Muscle layer of duodenum (tissue), 2 donors: ENCODE measurements at regions not wholly inside any gene's neighbourhood (a gene's known extent, or its start where the extent isn't known, plus 50 kb on each side); places are given as distances from the start of the nearest gene placed in this dataset.

Source experiments
- H3K27ac ChIP-seq: one replicate; pipeline ENCODE4 v1.7.0; 2013; ENCODE audit warnings: mild to moderate bottlenecking, low read length
- H3K27me3 ChIP-seq: one replicate; pipeline ENCODE4 v1.7.0; 2013; ENCODE audit warnings: low read depth, mild to moderate bottlenecking, control low read depth, low read length
- H3K36me3 ChIP-seq, 2 donors: one replicate each; pipeline ENCODE4 v1.7.0; 2013; ENCODE audit warnings: low read length in 2 of 2, control low read depth in 1 of 2, mild to moderate bottlenecking in 1 of 2; ENCODE audit not compliant: insufficient read depth in 2 of 2, control insufficient read depth in 1 of 2
- H3K4me1 ChIP-seq, 2 donors: one replicate each; pipeline ENCODE4 v1.7.0; 2013; ENCODE audit warnings: low read length in 2 of 2, mild to moderate bottlenecking in 2 of 2, control low read depth in 1 of 2, moderate library complexity in 1 of 2; ENCODE audit not compliant: insufficient read depth in 2 of 2, control insufficient read depth in 1 of 2
- H3K4me3 ChIP-seq, 2 donors: one replicate each; pipeline ENCODE4 v1.7.0; 2013; ENCODE audit warnings: low read length in 2 of 2, low read depth in 1 of 2, mild to moderate bottlenecking in 1 of 2
- H3K9me3 ChIP-seq, 2 donors: one replicate each; pipeline ENCODE4 v1.7.0; 2013; ENCODE audit warnings: low read length in 2 of 2, control low read depth in 1 of 2, mild to moderate bottlenecking in 1 of 2; ENCODE audit not compliant: control insufficient read depth in 1 of 2
- donor health status: healthy.

DNA sequence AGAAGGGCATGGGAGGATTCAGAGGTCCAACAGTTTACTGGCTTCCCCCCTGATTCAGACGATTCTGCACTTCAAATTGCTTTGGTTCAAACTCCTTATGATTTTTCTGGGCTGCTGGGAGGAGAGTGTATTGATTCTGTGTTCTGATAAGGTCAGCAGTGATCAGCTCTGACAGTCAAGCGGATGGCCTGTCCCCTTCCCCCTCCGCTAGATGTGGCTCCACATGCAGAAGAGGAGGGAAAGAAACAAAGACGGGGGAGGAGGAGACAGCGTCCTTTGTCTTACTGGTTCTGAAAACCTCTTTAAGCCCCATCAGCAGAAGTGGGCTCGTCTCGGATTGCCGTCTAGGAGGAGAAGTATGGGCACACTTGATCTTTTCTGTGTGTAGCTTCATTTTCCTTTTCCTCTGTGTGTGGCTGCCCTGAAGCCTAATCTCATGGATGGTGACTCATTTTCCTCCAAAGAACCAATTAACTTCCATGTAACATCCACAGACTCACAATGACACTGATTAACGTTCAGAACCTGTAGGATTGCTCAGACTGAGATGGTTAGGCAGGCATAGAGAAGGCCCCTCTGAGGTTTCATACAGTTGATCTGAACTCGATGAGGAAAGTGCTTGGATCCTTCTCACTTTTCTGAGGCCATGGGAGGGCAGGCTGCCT is 162.4 kb upstream of the PPP2R3A start:
- H3K27ac ChIP-seq: no peak overlapping the region
- H3K4me3 ChIP-seq: no peak overlapping the region
- H3K4me1 ChIP-seq: no peaks in the 10 kb centered on the region
- no peaks in the 10 kb centered on the region for H3K9me3 ChIP-seq
- no peaks in the 10 kb centered on the region for H3K36me3 ChIP-seq
- no peaks in the 10 kb centered on the region for H3K27me3 ChIP-seq

DNA sequence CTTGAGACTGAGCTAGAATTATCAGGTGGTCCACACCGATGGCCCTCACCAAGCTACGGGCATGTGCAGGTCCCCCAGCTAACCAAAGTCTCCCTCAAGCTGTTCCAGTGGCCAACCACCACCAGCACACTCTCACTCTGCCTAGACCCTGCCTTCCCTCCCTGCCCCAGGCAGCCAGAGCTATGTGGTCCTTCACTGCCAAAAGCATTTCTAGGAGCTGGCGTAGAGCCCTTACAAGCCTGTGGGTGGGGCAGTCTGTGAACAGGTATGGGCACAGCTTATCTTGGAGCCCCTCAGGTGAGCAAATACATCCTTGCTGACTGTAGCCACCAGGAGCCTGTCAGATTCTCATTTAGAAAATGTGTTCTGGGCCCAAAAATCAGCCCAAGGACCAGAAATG is 159.8 kb upstream of the PPP2R3A start:
- H3K4me3 ChIP-seq: no peak overlapping the region
- no peaks in the 10 kb centered on the region for H3K36me3 ChIP-seq
- no peaks in the 10 kb centered on the region for H3K9me3 ChIP-seq
- no peak overlapping the region for H3K27ac ChIP-seq
- no peaks in the 10 kb centered on the region for H3K4me1 ChIP-seq
- no peaks in the 10 kb centered on the region for H3K27me3 ChIP-seq

DNA sequence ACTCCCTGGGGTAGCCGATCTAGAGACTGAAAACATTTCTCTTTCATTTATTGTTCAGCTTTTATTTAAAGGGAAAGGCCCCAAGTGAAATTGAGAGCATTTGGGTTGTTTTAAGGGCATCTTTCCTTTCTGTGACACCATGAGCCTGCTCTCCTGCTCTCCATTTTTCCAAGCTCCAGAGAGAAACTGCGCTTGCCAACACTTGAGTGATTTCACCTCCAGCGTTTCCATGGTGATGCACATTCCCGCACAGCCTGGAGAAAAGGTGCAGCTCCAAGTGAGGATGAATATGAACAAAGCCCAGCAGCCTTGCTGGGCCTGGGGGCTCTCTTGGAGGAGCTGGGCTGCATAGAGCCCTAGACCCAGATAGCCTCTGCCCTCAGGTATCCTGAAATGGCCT is 159.2 kb upstream of the PPP2R3A start:
- no peaks in the 10 kb centered on the region for H3K36me3 ChIP-seq

DNA sequence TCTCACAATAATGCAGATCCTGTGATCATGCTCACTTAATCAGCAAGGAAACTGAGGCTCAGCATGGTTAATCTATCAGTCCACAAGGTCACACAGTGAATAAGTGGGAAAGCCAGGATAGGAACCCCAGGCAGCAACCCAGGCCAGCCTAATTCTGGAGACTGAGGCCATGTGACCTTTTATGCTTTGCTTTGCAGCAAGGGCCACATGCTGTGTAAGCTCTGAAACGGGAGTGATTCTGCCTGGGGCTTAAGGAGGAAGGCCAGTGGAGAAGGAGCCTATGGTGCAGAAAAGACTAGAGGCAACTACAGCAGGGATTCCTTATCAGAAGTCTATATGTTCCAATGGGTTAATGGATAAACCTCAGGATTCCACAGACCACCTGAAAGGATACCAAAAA is 157.6 kb upstream of the PPP2R3A start:
- no peak overlapping the region for H3K4me3 ChIP-seq
- H3K27ac ChIP-seq: no peak overlapping the region
- no peaks in the 10 kb centered on the region for H3K27me3 ChIP-seq
- no peaks in the 10 kb centered on the region for H3K9me3 ChIP-seq
- H3K4me1 ChIP-seq: no peaks in the 10 kb centered on the region
- H3K36me3 ChIP-seq: no peaks in the 10 kb centered on the region

More for the DNA sequence above, 159.2 kb upstream of the PPP2R3A start:
- H3K27me3 ChIP-seq: no peaks in the 10 kb centered on the region
- H3K4me3 ChIP-seq: no peak overlapping the region
- H3K27ac ChIP-seq: no peak overlapping the region
- no peaks in the 10 kb centered on the region for H3K9me3 ChIP-seq
- no peaks in the 10 kb centered on the region for H3K4me1 ChIP-seq

DNA sequence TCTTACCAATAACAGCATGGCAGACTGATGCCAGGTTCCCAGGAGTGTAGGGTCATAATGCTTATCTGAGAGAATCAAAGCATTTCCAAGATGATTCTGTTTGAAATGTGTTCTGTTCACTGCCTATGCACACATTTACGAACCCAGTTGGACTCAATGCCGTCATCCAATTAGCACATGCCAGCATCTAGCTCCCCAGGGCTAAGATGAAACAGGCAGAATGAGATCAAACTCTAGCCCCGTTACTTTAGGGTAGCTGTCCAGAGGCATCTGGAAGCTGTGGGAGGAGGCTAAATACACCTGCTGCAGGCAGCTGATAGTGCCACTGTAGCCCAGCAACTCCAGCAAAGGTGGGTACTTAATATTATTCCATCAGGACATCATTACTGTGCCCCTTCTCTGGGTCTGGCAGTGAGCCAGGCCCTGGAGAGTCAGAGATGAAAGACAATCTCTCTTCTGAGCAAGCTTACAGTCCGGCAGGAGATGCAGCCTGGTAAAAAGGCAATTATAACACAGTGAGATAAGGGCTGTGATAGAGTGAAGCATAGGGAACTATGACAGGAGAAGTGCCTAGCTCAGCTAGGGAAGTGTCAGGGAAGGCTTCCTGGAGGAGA is 156.4 kb upstream of the PPP2R3A start:
- Histone ChIP-seq H3K27ac (no peak overlapping the region), H3K27me3 (no peaks in the 10 kb centered on the region), H3K4me3 (no peak overlapping the region), H3K9me3 (no peaks in the 10 kb centered on the region), H3K4me1 (no peaks in the 10 kb centered on the region), H3K36me3 (no peaks in the 10 kb centered on the region)

DNA sequence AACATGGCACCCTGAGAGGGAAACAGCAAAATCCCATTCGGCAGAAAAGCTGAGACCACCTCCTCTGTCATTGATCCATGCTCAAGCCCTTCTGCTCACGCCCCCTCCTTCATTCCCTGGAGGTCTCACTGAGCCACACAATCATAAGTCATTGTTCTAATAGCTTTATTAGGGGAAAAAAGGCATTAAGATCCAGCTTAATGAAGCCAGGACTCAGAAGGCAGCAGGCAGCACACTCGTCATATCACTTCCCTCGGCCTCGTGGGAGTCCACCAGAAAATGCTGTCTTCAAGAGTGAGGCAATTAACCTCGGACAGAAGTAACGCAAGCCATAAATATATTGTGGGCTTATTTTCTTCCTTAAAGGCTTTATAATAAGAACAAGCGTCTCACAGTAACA is 153.9 kb upstream of the PPP2R3A start:
- Histone ChIP-seq H3K36me3 (no peaks in the 10 kb centered on the region), H3K9me3 (no peaks in the 10 kb centered on the region), H3K4me3 (no peak overlapping the region), H3K27me3 (no peaks in the 10 kb centered on the region), H3K4me1 (no peaks in the 10 kb centered on the region), H3K27ac (no peak overlapping the region)

DNA sequence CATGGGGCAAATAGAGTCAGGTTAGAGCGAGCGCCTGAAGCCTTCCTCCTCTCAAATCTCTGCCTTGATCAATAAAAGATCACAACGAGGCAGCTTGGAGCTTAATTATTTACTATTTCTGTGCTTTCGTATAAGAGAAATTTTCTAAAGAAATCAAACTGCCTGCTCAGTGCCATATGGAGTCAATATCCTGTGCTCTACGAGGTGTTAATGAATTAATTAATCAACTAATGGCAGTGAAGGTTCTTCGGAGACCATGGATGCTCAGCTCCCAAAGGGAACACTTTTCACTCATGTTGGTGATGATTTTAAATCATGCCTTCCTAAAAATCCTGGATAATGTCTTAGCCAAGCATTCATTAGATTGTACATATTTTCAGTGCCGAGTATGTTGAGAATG is 153.5 kb upstream of the PPP2R3A start:
- no peak overlapping the region for H3K27ac ChIP-seq
- H3K9me3 ChIP-seq: no peaks in the 10 kb centered on the region
- H3K36me3 ChIP-seq: no peaks in the 10 kb centered on the region
- no peak overlapping the region for H3K4me3 ChIP-seq
- no peaks in the 10 kb centered on the region for H3K27me3 ChIP-seq
- H3K4me1 ChIP-seq: no peaks in the 10 kb centered on the region

DNA sequence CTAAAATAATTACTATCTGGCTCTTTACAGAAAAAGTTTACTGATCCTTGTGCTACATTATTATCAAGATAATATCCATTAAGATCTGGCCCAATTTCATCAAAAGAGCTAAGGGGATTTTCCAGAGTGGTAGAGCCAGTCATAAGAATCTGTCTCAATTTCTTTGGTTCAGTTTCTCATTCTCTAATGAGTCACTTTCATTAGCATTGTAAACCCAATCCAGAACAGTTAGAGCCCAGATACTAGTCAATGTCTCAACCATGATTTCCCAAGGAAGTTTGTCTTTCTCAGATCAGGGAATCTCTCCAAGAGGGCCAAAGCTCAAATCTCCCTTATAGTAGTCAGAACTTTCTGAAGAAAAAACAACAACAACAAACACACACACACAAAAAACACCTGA is 131.1 kb upstream of the PPP2R3A start:
- Histone ChIP-seq H3K27ac (no peak overlapping the region), H3K4me3 (no peak overlapping the region), H3K4me1 (no peaks in the 10 kb centered on the region), H3K27me3 (no peaks in the 10 kb centered on the region), H3K36me3 (no peaks in the 10 kb centered on the region), H3K9me3 (no peaks in the 10 kb centered on the region)

DNA sequence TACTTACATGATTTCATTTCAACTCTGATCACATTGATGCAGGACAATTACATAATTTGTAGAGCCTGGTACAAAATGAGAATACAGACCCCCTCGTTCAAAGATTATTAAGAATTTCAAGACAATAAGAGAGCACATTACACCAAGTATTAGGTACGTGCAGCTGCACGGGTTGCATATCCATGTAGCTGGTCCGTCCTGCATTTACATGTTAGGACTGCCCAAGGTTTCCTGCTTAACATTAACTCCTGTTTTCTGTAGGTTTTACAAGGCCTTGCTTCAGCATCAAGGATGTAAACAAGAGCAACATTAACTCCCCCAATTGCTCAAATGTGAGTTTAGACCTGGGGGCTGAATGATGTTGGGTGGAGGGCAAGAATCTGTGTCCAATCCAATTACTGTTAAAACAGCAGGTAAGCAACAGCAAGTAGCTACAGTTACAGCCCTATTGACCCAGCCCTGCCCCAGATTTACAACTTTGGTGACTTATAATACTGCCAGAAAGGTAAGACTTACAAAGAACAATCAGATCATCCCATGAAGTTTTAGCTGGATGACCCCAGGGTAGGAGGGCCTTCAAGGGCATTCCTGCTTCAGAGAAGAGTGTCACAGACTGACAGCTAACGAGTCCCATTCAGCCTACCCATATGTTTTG is 127.4 kb upstream of the PPP2R3A start:
- H3K4me1 ChIP-seq: no peaks in the 10 kb centered on the region
- no peaks in the 10 kb centered on the region for H3K27me3 ChIP-seq
- no peaks in the 10 kb centered on the region for H3K9me3 ChIP-seq
- H3K36me3 ChIP-seq: no peaks in the 10 kb centered on the region
- no peak overlapping the region for H3K27ac ChIP-seq
- no peak overlapping the region for H3K4me3 ChIP-seq

DNA sequence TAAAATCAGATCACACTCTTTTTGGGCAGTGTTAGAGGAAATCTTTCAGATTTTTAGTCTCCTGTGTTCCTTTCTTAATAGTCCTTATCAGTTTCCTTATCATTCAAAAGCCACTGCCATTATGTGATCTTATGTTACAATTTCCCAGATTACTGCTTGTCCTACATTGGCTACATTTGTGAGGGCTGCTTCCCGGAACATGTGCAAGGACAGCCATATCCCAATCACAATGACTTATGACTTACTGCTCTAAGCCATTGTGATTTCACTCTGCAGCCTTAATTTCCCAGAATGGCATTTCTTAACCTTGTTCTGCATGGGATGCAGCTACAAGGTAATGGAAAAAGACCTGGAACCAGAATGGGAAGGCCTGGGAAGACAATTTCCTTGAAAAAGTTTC is 125.1 kb upstream of the PPP2R3A start:
- Histone ChIP-seq H3K4me3 (no peak overlapping the region), H3K27me3 (no peaks in the 10 kb centered on the region), H3K36me3 (no peaks in the 10 kb centered on the region), H3K9me3 (no peaks in the 10 kb centered on the region), H3K4me1 (no peaks in the 10 kb centered on the region), H3K27ac (no peak overlapping the region)

DNA sequence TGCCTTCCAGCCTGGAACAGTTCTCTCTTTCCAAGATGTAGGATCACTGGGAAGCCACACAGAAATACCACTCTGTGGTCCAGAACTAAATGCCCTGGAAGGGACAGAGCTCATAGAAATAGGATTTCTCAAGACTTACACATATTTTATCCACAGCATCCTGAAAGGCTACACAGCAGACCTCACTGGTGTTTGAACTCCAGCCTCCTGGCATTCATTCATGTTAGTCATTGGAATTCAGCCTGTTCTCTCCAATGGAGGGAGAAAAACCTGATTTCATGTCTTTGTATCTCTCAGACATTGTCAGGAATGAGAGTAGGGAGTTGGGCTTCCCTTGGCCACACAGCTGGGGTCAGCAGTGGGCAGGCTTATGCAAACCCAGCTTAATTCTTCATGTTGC is 121.1 kb upstream of the PPP2R3A start:
- no peaks in the 10 kb centered on the region for H3K9me3 ChIP-seq
- H3K27me3 ChIP-seq: no peaks in the 10 kb centered on the region
- no peaks in the 10 kb centered on the region for H3K4me1 ChIP-seq
- H3K27ac ChIP-seq: no peak overlapping the region
- H3K4me3 ChIP-seq: no peak overlapping the region
- no peaks in the 10 kb centered on the region for H3K36me3 ChIP-seq
